WTC11 (cell line): ENCODE measurements at regions not wholly inside any gene's neighbourhood (a gene's known extent, or its start where the extent isn't known, plus 50 kb on each side); places are given as distances from the start of the nearest gene placed in this dataset.

ENCODE experiments used
- ATAC-seq: fragments of 200-7000 bp; cut with Tn5 transposase; 2 replicates; pipeline ENCODE4 v1.10.0; 2021; ENCODE audit warnings: mild to moderate bottlenecking, moderate library complexity
- CTCF ChIA-PET: fragments of 300-600 bp; sonication (Branson Sonifier 250); formaldehyde crosslinking; loops from one replicate; lab custom pipeline; 2021; ENCODE audit warnings: antibody characterized with exemption; lab: Charles Lee
- POLR2A ChIA-PET: fragments of 350-600 bp; sonication (Branson Sonifier 250); formaldehyde crosslinking; loops from one replicate; lab custom pipeline; 2021; ENCODE audit warnings: antibody characterized with exemption; lab: Charles Lee
- DNase-seq: peaks from one replicate; pipeline ENCODE4 v3.0.0; 2021; ENCODE audit warnings: low spot score
- H3K27ac Mint-ChIP-seq: 2 replicates; pipeline ENCODE4 v1.8.0; 2021; ENCODE audit warnings: mixed read lengths
- H3K27me3 Mint-ChIP-seq: 2 replicates; pipeline ENCODE4 v1.8.0; 2021; ENCODE audit warnings: low read depth, mild to moderate bottlenecking, moderate library complexity, mixed read lengths
- H3K36me3 Mint-ChIP-seq: 2 replicates; pipeline ENCODE4 v1.8.0; 2021; ENCODE audit warnings: mixed read lengths
- H3K4me1 Mint-ChIP-seq: 2 replicates; pipeline ENCODE4 v1.8.0; 2022; ENCODE audit warnings: mixed read lengths
- H3K4me3 Mint-ChIP-seq: 2 replicates; pipeline ENCODE4 v1.8.0; 2021; ENCODE audit warnings: mild to moderate bottlenecking, moderate library complexity, mixed read lengths
- H3K9me3 Mint-ChIP-seq: 2 replicates; pipeline ENCODE4 v1.8.0; 2021; ENCODE audit warnings: mixed read lengths
- AFF4 ChIP-seq: sonication (generic); formaldehyde crosslinking; IDR thresholded peaks from 2 replicates; pipeline ENCODE4 v1.8.1; 2023; ENCODE audit warnings: mild to moderate bottlenecking, missing genetic modification reagents, borderline replicate concordance
- ARID4B ChIP-seq: sonication (generic); formaldehyde crosslinking; IDR thresholded peaks from 2 replicates; pipeline ENCODE4 v1.8.0; 2023; ENCODE audit warnings: missing genetic modification reagents, mild to moderate bottlenecking, borderline replicate concordance
- ELF4 ChIP-seq: sonication (generic); formaldehyde crosslinking; IDR thresholded peaks from 2 replicates; pipeline ENCODE4 v1.8.1; 2022; ENCODE audit warnings: low read depth, mild to moderate bottlenecking, moderate library complexity, missing genetic modification reagents
- KAT7 ChIP-seq: sonication (generic); formaldehyde crosslinking; IDR thresholded peaks from 2 replicates; pipeline ENCODE4 v1.8.1; 2023; ENCODE audit warnings: missing genetic modification reagents, mild to moderate bottlenecking, borderline replicate concordance
- MLX ChIP-seq: sonication (generic); formaldehyde crosslinking; IDR thresholded peaks from 2 replicates; pipeline ENCODE4 v1.8.1; 2023; ENCODE audit warnings: mild to moderate bottlenecking, missing genetic modification reagents, moderate library complexity
- NFATC4 ChIP-seq: fragments of 250-450 bp; sonication (Bioruptor Pico); IDR thresholded peaks from 2 replicates; pipeline ENCODE4 v1.9.0; 2021; ENCODE audit warnings: mild to moderate bottlenecking
- SOX15 ChIP-seq: fragments of 250-450 bp; sonication (Bioruptor Pico); IDR thresholded peaks from 2 replicates; pipeline ENCODE4 v1.9.0; 2021; ENCODE audit warnings: mild to moderate bottlenecking
- TCF7 ChIP-seq: sonication (generic); formaldehyde crosslinking; IDR thresholded peaks from 2 replicates; pipeline ENCODE4 v1.8.0; 2022; ENCODE audit warnings: mild to moderate bottlenecking, low read depth, missing genetic modification reagents, moderate library complexity
- TEAD1 ChIP-seq: sonication (generic); formaldehyde crosslinking; IDR thresholded peaks from 2 replicates; pipeline ENCODE4 v1.8.0; 2022; ENCODE audit warnings: mild to moderate bottlenecking, missing genetic modification reagents
- TP53 ChIP-seq: sonication (generic); formaldehyde crosslinking; IDR thresholded peaks from 2 replicates; pipeline ENCODE4 v1.8.1; 2023; ENCODE audit warnings: mild to moderate bottlenecking, missing genetic modification reagents
- ZMAT4 ChIP-seq: fragments of 250-450 bp; sonication (Bioruptor Pico); IDR thresholded peaks from 2 replicates; pipeline ENCODE4 v1.9.0; 2021; ENCODE audit warnings: mild to moderate bottlenecking
- ZNF532 ChIP-seq: fragments of 250-450 bp; sonication (Bioruptor Pico); IDR thresholded peaks from 2 replicates; pipeline ENCODE4 v1.9.0; 2021; ENCODE audit warnings: mild to moderate bottlenecking, borderline replicate concordance
- ZSCAN18 ChIP-seq: fragments of 250-450 bp; sonication (Bioruptor Pico); IDR thresholded peaks from 2 replicates; pipeline ENCODE4 v2.1.2; 2022; ENCODE audit warnings: mild to moderate bottlenecking, moderate library complexity

- TF ChIP-seq ZNF532 (CRISPR knock-in tag) (no peak), ZSCAN18 (CRISPR knock-in tag) (no peak), ZMAT4 (CRISPR knock-in tag) (no peak), SOX15 (CRISPR knock-in tag) (no peak)
These were observed 271.1 kb downstream of the CCER1 start (continued) for GRCh38 chr12:90683871-90684270.

- H3K4me1 Mint-ChIP-seq = no peaks in the 10 kb centered on the region
- DNase-seq (no peak), ATAC-seq (no peak)
- no peaks in the 10 kb centered on the region for H3K27me3 Mint-ChIP-seq
- H3K36me3 Mint-ChIP-seq = no peaks in the 10 kb centered on the region
- POLR2A ChIA-PET = no interaction called here
- no peak for TF ChIP-seq ELF4 (CRISPR knock-in tag)
- no peak for TF ChIP-seq TCF7
- TF ChIP-seq NFATC4 = no peak
- TF ChIP-seq AFF4 (CRISPR knock-in tag) = no peak
- TF ChIP-seq KAT7 (CRISPR knock-in tag) = no peak
- no peak for TF ChIP-seq MLX (CRISPR knock-in tag)
- TF ChIP-seq TP53 (CRISPR knock-in tag) = no peak
- no peak for TF ChIP-seq TEAD1 (CRISPR knock-in tag)
- no peak for TF ChIP-seq ARID4B
- H3K4me3 Mint-ChIP-seq = no peak overlapping the region
- H3K27ac Mint-ChIP-seq = no peak overlapping the region
- H3K9me3 Mint-ChIP-seq = peaks cover 7% of the 10 kb centered on the region
- CTCF ChIA-PET = no interaction called here
These were observed 272.6 kb downstream of the CCER1 start for GRCh38 chr12:90682398-90682797.
